GM12878 (cell line): ENCODE measurements at regions not wholly inside any gene's neighbourhood (a gene's known extent, or its start where the extent isn't known, plus 50 kb on each side); places are given as distances from the start of the nearest gene placed in this dataset.

Experiments used
- ATAC-seq: fragments of 200-7000 bp; cut with Tn5 transposase; 3 replicates; pipeline ENCODE4 v1.9.1; 2020; ENCODE audit warnings: mild to moderate bottlenecking, moderate library complexity
- BruUV-seq: library from RNA; stranded (reverse); fragments of 400-500 nt; replicated peaks from 2 replicates; lab custom pipeline; 2021; lab: Mats Ljungman, UMichigan
- CTCF ChIA-PET: fragments of 300-600 bp; sonication (Branson Sonifier 250); formaldehyde crosslinking; extraction: SDS; loops from one replicate; lab custom pipeline; 2021; ENCODE audit warnings: inconsistent platforms; lab: Yijun Ruan, JAX
- POLR2A ChIA-PET: fragments of 350-600 bp; formaldehyde crosslinking; extraction: SDS; loops from one replicate; lab custom pipeline; 2021; ENCODE audit warnings: inconsistent platforms; lab: Charles Lee
- RAD21 ChIA-PET: fragments of 300-600 bp; sonication (Branson Sonifier 250); formaldehyde crosslinking; loops from one replicate; lab custom pipeline; 2023; ENCODE audit warnings: antibody characterized with exemption; ENCODE audit not compliant: unreplicated experiment; lab: Charles Lee
- SMC1A ChIA-PET: fragments of 300-600 bp; sonication (Branson Sonifier 250); formaldehyde crosslinking; loops from one replicate; lab custom pipeline; 2023; ENCODE audit not compliant: unreplicated experiment, uncharacterized antibody; lab: Charles Lee
- DNase-seq: peaks from one replicate; pipeline ENCODE4 v3.0.0-alpha.2; 2011; ENCODE audit warnings: low read depth, low spot score
- FAIRE-seq: peaks from 3 replicates; lab custom pipeline; 2011; peaks lifted over from hg19 to GRCh38; lab: Jason Lieb, UNC
- H2AFZ ChIP-seq: 2 replicates; pipeline ENCODE4 v1.6.0; 2011; ENCODE audit warnings: low read depth, low read length, control low read depth; ENCODE audit not compliant: control insufficient read depth
- H3K27ac ChIP-seq: 2 replicates; pipeline ENCODE4 v1.5.1; 2011; ENCODE audit warnings: control low read depth; ENCODE audit not compliant: control insufficient read depth, insufficient read depth
- H3K27me3 ChIP-seq, 2 experiments: replicated peaks in 1 of 2; 2 replicates each; pipeline versions ENCODE4 v1.6.0 to v1.6.1; 2011; ENCODE audit warnings: low read length in 1 of 2; ENCODE audit not compliant: control insufficient read depth in 2 of 2, insufficient read depth in 2 of 2
- H3K36me3 ChIP-seq, 2 experiments: 2 replicates each; pipeline ENCODE4 v1.5.1; 2011; ENCODE audit warnings: low read length in 1 of 2; ENCODE audit not compliant: control insufficient read depth in 2 of 2, insufficient read depth in 2 of 2
- H3K4me1 ChIP-seq: 2 replicates; pipeline ENCODE4 v1.6.1; 2011; ENCODE audit warnings: mild to moderate bottlenecking, low read length, moderate library complexity, mixed read lengths; ENCODE audit not compliant: control insufficient read depth, insufficient read depth
- H3K4me2 ChIP-seq: 2 replicates; pipeline ENCODE4 v1.6.0; 2011; ENCODE audit warnings: control low read depth; ENCODE audit not compliant: control insufficient read depth, insufficient read depth
- H3K4me3 ChIP-seq: fragments of 200-600 bp; sonication (generic); 2 replicates; pipeline ENCODE4 v1.5.1; 2016
- H3K79me2 ChIP-seq: 2 replicates; pipeline ENCODE4 v1.6.0; 2011; ENCODE audit warnings: low read length; ENCODE audit not compliant: control insufficient read depth, insufficient read depth
- H3K9ac ChIP-seq: 2 replicates; pipeline ENCODE4 v1.8.0; 2011; ENCODE audit warnings: low read length, control low read depth, mixed read lengths; ENCODE audit not compliant: control insufficient read depth, insufficient read depth
- H3K9me3 ChIP-seq: replicated peaks from 3 replicates; pipeline ENCODE4 v1.5.1; 2011; ENCODE audit warnings: mild to moderate bottlenecking, low read length; ENCODE audit not compliant: control insufficient read depth, insufficient read depth
- H4K20me1 ChIP-seq: 2 replicates; pipeline ENCODE4 v1.6.0; 2011; ENCODE audit not compliant: control insufficient read depth, insufficient read depth
- CHD2 ChIP-seq: IDR thresholded peaks from 2 replicates; pipeline ENCODE4 v1.6.1; 2011; ENCODE audit warnings: low read depth, low read length, improper control_type of control experiment, borderline replicate concordance
- IKZF2 ChIP-seq, 2 experiments: fragments of 450-650 bp; IDR thresholded peaks; 2 replicates each; pipeline ENCODE4 v1.6.1; 2017; ENCODE audit warnings: mild to moderate bottlenecking in 2 of 2, moderate library complexity in 2 of 2
- IRF4 ChIP-seq: IDR thresholded peaks from 2 replicates; pipeline ENCODE4 v1.6.1; 2011; ENCODE audit warnings: low read depth, low read length
- KDM1A ChIP-seq: fragments of 200-600 bp; sonication (generic); IDR thresholded peaks from 2 replicates; pipeline ENCODE4 v1.6.1; 2016; ENCODE audit warnings: borderline replicate concordance
- RCOR1 ChIP-seq: conservative IDR thresholded peaks from 2 replicates; pipeline ENCODE4 v1.6.1; 2012; ENCODE audit warnings: low read depth, low read length, improper control_type of control experiment
- RUNX3 ChIP-seq: IDR thresholded peaks from 2 replicates; pipeline ENCODE4 v1.6.1; 2012; ENCODE audit warnings: low read length, inconsistent platforms
- TARDBP ChIP-seq: IDR thresholded peaks from 2 replicates; pipeline ENCODE4 v1.6.1; 2016; ENCODE audit warnings: borderline replicate concordance
- YY1 ChIP-seq: IDR thresholded peaks from 2 replicates; pipeline ENCODE4 v1.6.1; 2011; ENCODE audit warnings: low read depth, mild to moderate bottlenecking, low read length
- ZBTB4 ChIP-seq: fragments of 450-650 bp; formaldehyde crosslinking; IDR thresholded peaks from 2 replicates; pipeline ENCODE4 v1.4.0; 2022; ENCODE audit warnings: mild to moderate bottlenecking, moderate library complexity
- WGBS: methylation state at CpG from one replicate; pipeline ENCODE4 v1.1.6; 2016; ENCODE audit warnings: low lambda C conversion rate; ENCODE audit not compliant: insufficient replicate concordance, insufficient coverage; ENCODE audit errors: missing lambda C conversion rate; 5-methylcytosine and 5-hydroxymethylcytosine counted together
- in situ Hi-C: fragments of 300-500 bp; cut with MboI; formaldehyde crosslinking; loops from 9 replicates; pipeline ENCODE4 v1.14.3; 2018; ENCODE audit warnings: mixed read lengths
- intact Hi-C: fragments of 100-400 bp; cut with micrococcal nuclease; formaldehyde crosslinking; loops from one replicate; pipeline ENCODE4 v1.14.2; 2022; ENCODE audit not compliant: unreplicated experiment

GRCh38 chr1:208500375-208500774 is 256.2 kb upstream of the PLXNA2 start:
- FAIRE-seq (no peak), DNase-seq (no peak), ATAC-seq (no peak)
- no peak overlapping the region for H3K27ac ChIP-seq
- ChIA-PET CTCF (no interaction called here), RAD21 (no interaction called here), SMC1A (no interaction called here), POLR2A (no interaction called here)
- H3K79me2 ChIP-seq: no peaks in the 10 kb centered on the region
- no peak overlapping the region for H2AFZ ChIP-seq
- in situ Hi-C loops: no loop called here
- TF ChIP-seq IRF4: no peak
- TF ChIP-seq TARDBP: no peak
- no peak for TF ChIP-seq RCOR1
- TF ChIP-seq IKZF2 (IDR thresholded peaks at IDR 0.05): no peak
- no peak for TF ChIP-seq KDM1A
- no peak for TF ChIP-seq CHD2
- TF ChIP-seq YY1: no peak
- TF ChIP-seq ZBTB4 (CRISPR knock-in tag): no peak
- no peak for TF ChIP-seq RUNX3
- BruUV-seq: no TSS peak
- H3K36me3 ChIP-seq: no peaks in the 10 kb centered on the region
- H3K4me3 ChIP-seq: no peak overlapping the region
- no peaks in the 10 kb centered on the region for H3K4me1 ChIP-seq
- H3K27me3 ChIP-seq: no peaks in the 10 kb centered on the region
- 0% methylated on average over 2 of the region's 2 CpGs for WGBS
- H4K20me1 ChIP-seq: no peaks in the 10 kb centered on the region
- no peak overlapping the region for H3K4me2 ChIP-seq
- intact Hi-C loops: no loop called here
- H3K9ac ChIP-seq: no peak overlapping the region
- no peaks in the 10 kb centered on the region for H3K9me3 ChIP-seq
